T-cell (primary cell): ENCODE measurements at regions not wholly inside any gene's neighbourhood (a gene's known extent, or its start where the extent isn't known, plus 50 kb on each side); places are given as distances from the start of the nearest gene placed in this dataset.

ENCODE experiments used
- ATAC-seq, 4 experiments: fragments of 200-7000 bp in 3 of 4; fragments of 150-1000 bp in 1 of 4; cut with Tn5 transposase; replicated peaks in 1 of 4; 1 replicate in 3 of 4; 2 replicates in 1 of 4; pipeline ENCODE4 v1.10.0; 2021; ENCODE audit warnings: moderate library complexity in 3 of 4, mild to moderate bottlenecking in 2 of 4, moderate number of reproducible peaks in 1 of 4
- CTCF ChIA-PET, 2 donors: fragments of 300-600 bp; sonication (Branson Sonifier 250); formaldehyde crosslinking; loops; one replicate each; lab custom pipeline; 2022; ENCODE audit warnings: antibody characterized with exemption in 2 of 2; lab: Charles Lee
- POLR2A ChIA-PET, 2 donors: fragments of 300-600 bp; sonication (Branson Sonifier 250); formaldehyde crosslinking; loops; one replicate each; lab custom pipeline; 2022; ENCODE audit warnings: antibody characterized with exemption in 2 of 2; lab: Charles Lee
- DNase-seq, 35 experiments: peaks; one replicate each; pipeline versions ENCODE4 v3.0.0 to v3.0.0-alpha.2; 2013 to 2023
- H3K27ac ChIP-seq: one replicate; pipeline ENCODE4 v1.5.1; 2013; ENCODE audit warnings: low read length
- H3K27me3 ChIP-seq, 2 experiments: replicated peaks in 1 of 2; 1 replicate in 1 of 2; 2 replicates in 1 of 2; pipeline versions ENCODE4 v1.6.1 to v1.7.0; 2013; ENCODE audit warnings: low read length in 1 of 2, mixed read lengths in 1 of 2; ENCODE audit not compliant: control insufficient read depth in 2 of 2, insufficient read depth in 2 of 2; ENCODE audit errors: extremely low read depth in 1 of 2
- H3K36me3 ChIP-seq, 2 donors: 1 replicate in 1 of 2; 2 replicates in 1 of 2; pipeline versions ENCODE4 v1.6.1 to v1.7.0; 2013; ENCODE audit warnings: low read length in 1 of 2; ENCODE audit not compliant: control insufficient read depth in 2 of 2, insufficient read depth in 1 of 2; ENCODE audit errors: extremely low read depth in 1 of 2
- H3K4me1 ChIP-seq, 2 experiments: 1 replicate in 1 of 2; 2 replicates in 1 of 2; pipeline versions ENCODE4 v1.6.1 to v1.7.0; 2013; ENCODE audit warnings: low read length in 2 of 2, mixed read lengths in 1 of 2; ENCODE audit not compliant: insufficient read depth in 2 of 2, control insufficient read depth in 1 of 2; ENCODE audit errors: extremely low read depth in 1 of 2
- H3K4me3 ChIP-seq, 2 donors: 1 replicate in 1 of 2; 2 replicates in 1 of 2; pipeline versions ENCODE4 v1.5.1 to v1.7.0; 2013; ENCODE audit warnings: mild to moderate bottlenecking in 2 of 2, low read length in 1 of 2, moderate library complexity in 1 of 2; ENCODE audit not compliant: control insufficient read depth in 1 of 2; ENCODE audit errors: extremely low read depth in 1 of 2
- H3K9me3 ChIP-seq: 2 replicates; pipeline ENCODE4 v1.7.0; 2013
- H3K27ac Mint-ChIP-seq, 2 donors: one replicate each; pipeline ENCODE4 v1.8.0; 2020 to 2021; ENCODE audit warnings: mild to moderate bottlenecking in 2 of 2, mixed read lengths in 2 of 2
- H3K27me3 Mint-ChIP-seq, 2 donors: one replicate each; pipeline ENCODE4 v1.8.0; 2021 to 2022; ENCODE audit warnings: mixed read lengths in 2 of 2
- H3K36me3 Mint-ChIP-seq: one replicate; pipeline ENCODE4 v1.8.0; 2021; ENCODE audit warnings: mixed read lengths
- H3K4me1 Mint-ChIP-seq, 3 donors: one replicate each; pipeline ENCODE4 v1.8.0; 2020 to 2022; ENCODE audit warnings: mixed read lengths in 3 of 3, mild to moderate bottlenecking in 1 of 3
- H3K4me3 Mint-ChIP-seq, 3 donors: one replicate each; pipeline ENCODE4 v1.8.0; 2020 to 2022; ENCODE audit warnings: mild to moderate bottlenecking in 3 of 3, mixed read lengths in 3 of 3, moderate library complexity in 3 of 3
- H3K9me3 Mint-ChIP-seq, 3 donors: one replicate each; pipeline ENCODE4 v1.8.0; 2020 to 2022; ENCODE audit warnings: mixed read lengths in 3 of 3
- WGBS: methylation state at CpG from one replicate; pipeline ENCODE4 v1.1.5; 2013; ENCODE audit warnings: missing lambda C conversion rate; ENCODE audit not compliant: insufficient coverage; 5-methylcytosine and 5-hydroxymethylcytosine counted together

DNA sequence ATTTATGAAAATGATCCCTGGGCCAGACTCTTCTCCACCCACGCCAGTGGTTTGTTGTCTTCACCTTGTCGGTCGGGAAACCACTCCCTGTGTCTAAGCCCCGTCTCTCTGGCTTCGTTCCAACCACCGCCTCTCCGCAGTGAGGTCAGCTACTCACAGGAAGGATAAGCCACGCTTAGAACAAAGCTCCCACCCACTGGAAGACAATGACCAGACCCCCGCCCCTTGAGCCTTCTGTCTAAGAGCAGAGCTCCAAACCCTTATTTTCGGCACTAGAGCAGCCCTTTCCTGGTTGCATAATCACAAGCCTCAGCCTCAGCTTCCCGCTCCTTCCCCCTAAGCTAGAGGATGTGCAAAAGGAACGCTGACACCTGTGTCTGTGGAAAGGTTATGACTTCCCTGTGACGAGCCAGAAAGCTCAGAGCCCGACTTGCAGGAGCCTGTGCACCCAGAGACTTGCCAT, 114.9 kb upstream of the MEF2A start:
- DNase-seq (peak in 32 of 35 experiments; percentile 22 to 70 (median 44)), ATAC-seq (peak; percentile 68 to 84 (median 74))
- Mint-ChIP-seq H3K4me3 (peak overlapping the region; percentile 62 to 78 (median 68)), H3K27me3 (no peaks in the 10 kb centered on the region), H3K27ac (peak overlapping the region; percentile 75 to 88), H3K36me3 (no peaks in the 10 kb centered on the region), H3K9me3 (no peaks in the 10 kb centered on the region), H3K4me1 (peaks cover 40 to 45% (median 45%) of the 10 kb centered on the region in 3 donors)
- Histone ChIP-seq H3K4me3 (peak overlapping the region; percentile 29 to 44), H3K36me3 (no peaks in the 10 kb centered on the region), H3K27ac (peak overlapping the region; percentile 25), H3K27me3 (peaks cover 0 to 26% of the 10 kb centered on the region in 2 experiments), H3K9me3 (no peaks in the 10 kb centered on the region), H3K4me1 (peaks cover 18 to 58% of the 10 kb centered on the region in 2 experiments)
- CTCF ChIA-PET: no interaction called here
- POLR2A ChIA-PET: interaction anchor here in 1 of 2 donors (0.6 kb wide), 1 partner anchor 88 kb away, joined by 3 read pairs; no protein-coding TSS in a partner anchor
- WGBS: 18% methylated on average over 12 of the region's 14 CpGs

DNA sequence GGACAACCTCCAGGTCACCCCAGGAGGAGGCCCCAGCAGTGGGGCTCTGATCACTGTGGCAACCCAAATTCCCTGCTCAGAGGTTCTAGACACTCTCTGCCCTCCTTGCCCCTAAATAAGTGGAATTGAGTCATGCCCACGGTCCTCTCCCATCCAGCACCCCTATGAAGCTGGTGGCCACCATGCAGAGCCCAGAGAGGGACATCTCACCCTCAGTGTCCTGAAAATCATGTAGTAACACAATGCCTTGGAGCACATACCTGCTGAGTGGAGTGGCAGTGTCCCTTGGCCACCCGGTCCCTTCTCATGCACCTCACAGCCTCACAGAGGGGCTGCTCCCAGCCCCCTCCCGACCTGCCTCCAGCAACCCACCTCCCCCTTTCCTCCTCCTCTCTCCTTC, 114.3 kb upstream of the MEF2A start:
- Mint-ChIP-seq H3K36me3 (no peaks in the 10 kb centered on the region), H3K27ac (peak overlapping the region; percentile 75 to 88), H3K27me3 (no peaks in the 10 kb centered on the region), H3K9me3 (no peaks in the 10 kb centered on the region), H3K4me3 (peak overlapping the region in 2 of 3 donors; percentile 68 to 78), H3K4me1 (peaks cover 40 to 45% (median 41%) of the 10 kb centered on the region in 3 donors)
- H3K36me3 ChIP-seq: no peaks in the 10 kb centered on the region
- DNase-seq: peak in 2 of 35 experiments; percentile 15 to 21
- peaks cover 18 to 57% of the 10 kb centered on the region in 2 experiments for H3K4me1 ChIP-seq
- 72% methylated on average over 3 of the region's 3 CpGs for WGBS
- CTCF ChIA-PET: no interaction called here
- no peaks in the 10 kb centered on the region for H3K9me3 ChIP-seq
- ATAC-seq: no peak
- H3K27me3 ChIP-seq: peaks cover 0 to 27% of the 10 kb centered on the region in 2 experiments
- H3K27ac ChIP-seq: peak overlapping the region; percentile 25
- POLR2A ChIA-PET: no interaction called here
- H3K4me3 ChIP-seq: peak overlapping the region in 1 of 2 donors; percentile 21

- H3K4me3 Mint-ChIP-seq: peak overlapping the region in 1 of 3 donors; percentile 78
Measured at GRCh38 chr15:99452010-99452409, 113.8 kb upstream of the MEF2A start.

DNA sequence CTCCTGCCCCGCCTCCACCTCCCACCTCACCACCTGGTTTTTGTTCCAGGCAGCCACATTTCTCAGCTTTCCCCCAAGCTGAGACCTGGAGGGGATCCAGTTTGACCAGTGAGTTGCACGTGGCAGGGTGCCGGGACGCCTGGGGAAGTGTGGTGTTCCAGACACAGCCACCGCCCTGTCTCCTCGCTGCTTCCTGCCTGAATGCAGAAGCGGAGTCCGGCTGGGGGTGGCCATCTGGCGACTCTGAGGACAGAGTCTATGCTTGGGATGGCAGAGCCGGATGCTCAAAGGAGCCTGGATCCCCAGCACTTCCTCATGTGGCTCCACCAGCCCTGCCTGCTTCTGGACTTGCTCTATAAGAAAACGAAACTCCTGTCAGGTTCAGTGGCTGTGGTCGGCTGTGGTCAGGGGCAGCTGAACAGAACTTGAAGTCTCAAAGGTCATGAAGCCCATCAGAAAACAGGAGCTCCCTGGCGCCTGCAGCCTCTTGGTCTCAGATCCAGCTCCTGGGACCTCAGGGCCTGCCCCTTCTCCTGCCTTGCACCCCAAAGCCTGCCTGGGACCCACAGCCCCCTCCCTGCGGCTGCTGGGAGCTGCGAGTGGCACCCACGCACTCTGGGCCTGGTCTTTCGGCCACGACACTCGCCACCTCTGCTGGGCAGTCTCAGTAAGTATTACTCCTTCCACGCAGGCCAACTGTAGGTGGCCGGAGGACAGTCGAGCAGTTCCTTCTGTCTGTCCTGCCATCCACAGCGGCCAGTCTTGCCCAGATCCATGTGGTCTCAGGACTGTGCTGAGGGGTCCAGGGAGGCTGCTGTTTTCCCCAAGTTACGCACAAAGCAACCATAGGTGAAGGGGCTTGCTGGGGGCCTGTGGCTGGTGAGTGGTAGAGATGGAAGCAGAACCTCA, 112.8 kb upstream of the MEF2A start:
- Mint-ChIP-seq H3K9me3 (peaks cover 2 to 6% (median 6%) of the 10 kb centered on the region in 3 donors), H3K4me1 (peaks cover 35 to 41% (median 36%) of the 10 kb centered on the region in 3 donors), H3K4me3 (no peak overlapping the region), H3K36me3 (no peaks in the 10 kb centered on the region), H3K27ac (no peak overlapping the region), H3K27me3 (no peaks in the 10 kb centered on the region)
- DNase-seq (peak in 3 of 35 experiments; percentile 9 to 29 (median 20)), ATAC-seq (no peak)
- H3K4me3 ChIP-seq: no peak overlapping the region
- ChIA-PET CTCF (no interaction called here), POLR2A (no interaction called here)
- H3K4me1 ChIP-seq: peaks cover 17 to 46% of the 10 kb centered on the region in 2 experiments
- H3K27ac ChIP-seq: no peak overlapping the region
- 80% methylated on average over 23 of the region's 24 CpGs for WGBS
- H3K27me3 ChIP-seq: peaks cover 0 to 27% of the 10 kb centered on the region in 2 experiments
- no peaks in the 10 kb centered on the region for H3K36me3 ChIP-seq
- H3K9me3 ChIP-seq: no peaks in the 10 kb centered on the region

More at GRCh38 chr15:99452010-99452409, 113.8 kb upstream of the MEF2A start:
- Mint-ChIP-seq H3K4me1 (peaks cover 40 to 45% (median 40%) of the 10 kb centered on the region in 3 donors), H3K27ac (peak overlapping the region; percentile 75 to 88), H3K27me3 (no peaks in the 10 kb centered on the region), H3K36me3 (no peaks in the 10 kb centered on the region), H3K9me3 (no peaks in the 10 kb centered on the region)
- POLR2A ChIA-PET: no interaction called here
- 96% methylated on average over 9 of the region's 11 CpGs for WGBS
- CTCF ChIA-PET: no interaction called here
- DNase-seq: peak in 2 of 35 experiments; percentile 10 to 11
- Histone ChIP-seq H3K27me3 (peaks cover 0 to 27% of the 10 kb centered on the region in 2 experiments), H3K4me1 (peaks cover 18 to 55% of the 10 kb centered on the region in 2 experiments), H3K27ac (no peak overlapping the region), H3K36me3 (no peaks in the 10 kb centered on the region), H3K9me3 (no peaks in the 10 kb centered on the region), H3K4me3 (no peak overlapping the region)
- no peak for ATAC-seq

GRCh38 chr15:99453637-99454030, 112.2 kb upstream of the MEF2A start:
- Histone ChIP-seq H3K36me3 (no peaks in the 10 kb centered on the region), H3K27me3 (peaks cover 0 to 27% of the 10 kb centered on the region in 2 experiments), H3K4me1 (peaks cover 14 to 41% of the 10 kb centered on the region in 2 experiments), H3K27ac (no peak overlapping the region), H3K4me3 (no peak overlapping the region), H3K9me3 (no peaks in the 10 kb centered on the region)
- CTCF ChIA-PET: no interaction called here
- no peaks in the 10 kb centered on the region for H3K27me3 Mint-ChIP-seq
- 90% methylated on average over 6 of the region's 6 CpGs for WGBS
- H3K4me1 Mint-ChIP-seq: peaks cover 29 to 35% (median 30%) of the 10 kb centered on the region in 3 donors
- no peak overlapping the region for H3K27ac Mint-ChIP-seq
- ATAC-seq: no peak
- H3K36me3 Mint-ChIP-seq: no peaks in the 10 kb centered on the region
- DNase-seq: peak in 1 of 35 experiments; percentile 22
- POLR2A ChIA-PET: no interaction called here
- H3K9me3 Mint-ChIP-seq: peaks cover 2 to 7% (median 6%) of the 10 kb centered on the region in 3 donors
- no peak overlapping the region for H3K4me3 Mint-ChIP-seq

DNA sequence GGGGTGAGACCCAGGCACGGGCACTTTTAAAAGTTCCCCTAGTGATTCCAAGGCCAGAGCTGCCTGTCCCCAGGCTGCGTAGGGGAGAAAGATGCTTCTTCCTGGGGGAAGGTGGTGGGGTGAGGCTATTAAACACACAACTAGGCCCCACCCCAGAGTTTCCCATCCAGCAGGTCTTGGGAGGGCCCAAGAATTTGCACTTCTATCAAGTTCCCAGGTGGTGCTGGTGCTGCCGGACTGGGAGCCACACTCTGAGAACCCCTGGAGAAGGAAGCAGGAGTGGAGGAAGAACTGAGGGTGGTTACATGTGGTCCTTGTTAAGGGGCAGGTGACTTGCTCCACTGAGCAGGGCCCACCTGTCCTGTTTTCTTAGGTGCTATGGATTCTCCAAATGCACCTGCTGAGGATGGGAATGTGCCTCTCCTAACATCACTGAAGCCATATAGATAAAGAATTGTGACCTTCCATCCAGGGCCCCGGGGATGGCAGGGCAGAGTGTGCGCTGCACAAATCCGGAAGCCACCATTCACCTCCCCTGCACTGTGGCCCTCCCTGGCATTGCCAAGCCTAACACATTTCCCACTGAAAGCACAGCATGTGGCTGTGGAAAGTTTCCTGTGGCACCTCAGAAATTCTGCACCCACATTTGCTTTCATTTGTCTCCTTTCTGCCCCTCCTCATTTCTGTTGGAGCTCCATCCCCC, 111.5 kb upstream of the MEF2A start:
- DNase-seq (peak in 2 of 35 experiments; percentile 8 to 14), ATAC-seq (no peak)
- Histone ChIP-seq H3K27ac (no peak overlapping the region), H3K36me3 (no peaks in the 10 kb centered on the region), H3K27me3 (peaks cover 0 to 27% of the 10 kb centered on the region in 2 experiments), H3K9me3 (no peaks in the 10 kb centered on the region), H3K4me1 (peaks cover 14 to 40% of the 10 kb centered on the region in 2 experiments), H3K4me3 (no peak overlapping the region)
- no peaks in the 10 kb centered on the region for H3K36me3 Mint-ChIP-seq
- no peak overlapping the region for H3K4me3 Mint-ChIP-seq
- CTCF ChIA-PET: interaction anchor here in 1 of 2 donors (0.5 kb wide), 1 partner anchor 802 kb away, joined by 4 read pairs; no protein-coding TSS in a partner anchor
- no peak overlapping the region for H3K27ac Mint-ChIP-seq
- H3K27me3 Mint-ChIP-seq: no peaks in the 10 kb centered on the region
- H3K9me3 Mint-ChIP-seq: peaks cover 2 to 9% (median 6%) of the 10 kb centered on the region in 3 donors
- H3K4me1 Mint-ChIP-seq: peaks cover 28 to 34% (median 30%) of the 10 kb centered on the region in 3 donors
- POLR2A ChIA-PET: no interaction called here
- 88% methylated on average over 4 of the region's 6 CpGs for WGBS
